SK-N-SH (cell line): ENCODE measurements at regions not wholly inside any gene's neighbourhood (a gene's known extent, or its start where the extent isn't known, plus 50 kb on each side); places are given as distances from the start of the nearest gene placed in this dataset.
A peak's percentile ranks its signal among the peaks of the same experiment; 100 is the strongest.

Source experiments
- CTCF ChIA-PET: fragments of 300-600, 350-600 bp; formaldehyde crosslinking; extraction: SDS; loops from one replicate; lab custom pipeline; 2021; lab: Yijun Ruan, JAX
- POLR2A ChIA-PET: fragments of 350-600 bp; sonication (Branson Sonifier 250); formaldehyde crosslinking; extraction: SDS; loops from one replicate; lab custom pipeline; 2020; ENCODE audit warnings: antibody characterized with exemption, inconsistent platforms; lab: Yijun Ruan, JAX
- DNase-seq: peaks from one replicate; pipeline ENCODE4 v3.0.0; 2012
- H2AFZ ChIP-seq: fragments of 200-600 bp; sonication (generic); 2 replicates; pipeline ENCODE4 v1.8.1; 2016; ENCODE audit warnings: antibody characterized with exemption, mild to moderate bottlenecking, low read depth
- H3F3A ChIP-seq: fragments of 200-600 bp; sonication (generic); replicated peaks from 2 replicates; pipeline ENCODE3; 2016; ENCODE audit warnings: antibody characterized with exemption, mild to moderate bottlenecking; ENCODE audit not compliant: insufficient read depth
- H3K27ac ChIP-seq, 2 experiments: fragments of 200-500 bp in 1 of 2; fragments of 200-600 bp in 1 of 2; sonication (Bioruptor generic) in 1 of 2; sonication (generic), shearing (Covaris generic) in 1 of 2; 2 replicates each; pipeline versions ENCODE4 v1.5.1 to v1.6.1; 2014 to 2016; ENCODE audit warnings: low read depth in 2 of 2, inconsistent platforms in 1 of 2, low read length in 1 of 2, mild to moderate bottlenecking in 1 of 2, mixed read lengths in 1 of 2
- H3K27me3 ChIP-seq: fragments of 200-600 bp; sonication (generic), shearing (Covaris generic); 2 replicates; pipeline ENCODE4 v1.6.1; 2016; ENCODE audit warnings: mixed run types; ENCODE audit not compliant: insufficient read depth
- H3K36me3 ChIP-seq, 2 experiments: fragments of 200-500 bp in 1 of 2; fragments of 200-600 bp in 1 of 2; sonication (Bioruptor generic) in 1 of 2; sonication (generic) in 1 of 2; replicated peaks in 1 of 2; 2 replicates each; pipeline versions ENCODE3 to v1.5.1; 2014 to 2016; ENCODE audit warnings: low read length in 1 of 2, mild to moderate bottlenecking in 1 of 2; ENCODE audit not compliant: insufficient read depth in 2 of 2, control insufficient read depth in 1 of 2
- H3K4me1 ChIP-seq, 2 experiments: fragments of 200-500 bp in 1 of 2; fragments of 200-600 bp in 1 of 2; sonication (Bioruptor generic) in 1 of 2; sonication (generic), shearing (Covaris generic) in 1 of 2; 2 replicates each; pipeline versions ENCODE4 v1.5.1 to v1.6.1; 2014 to 2016; ENCODE audit warnings: low read depth in 1 of 2, low read length in 1 of 2, mixed run types in 1 of 2; ENCODE audit not compliant: insufficient read depth in 2 of 2, control insufficient read depth in 1 of 2
- H3K4me2 ChIP-seq: fragments of 200-600 bp; sonication (generic), shearing (Covaris generic); 2 replicates; pipeline ENCODE4 v1.6.1; 2017; ENCODE audit warnings: mixed run types
- H3K4me3 ChIP-seq, 2 experiments: fragments of 200-500 bp in 1 of 2; fragments of 200-600 bp in 1 of 2; sonication (Bioruptor generic) in 1 of 2; sonication (generic), shearing (Covaris generic) in 1 of 2; 2 replicates each; pipeline versions ENCODE4 v1.5.1 to v1.8.1; 2014 to 2016; ENCODE audit warnings: low read depth in 2 of 2, inconsistent platforms in 1 of 2, low read length in 1 of 2, mild to moderate bottlenecking in 1 of 2, mixed read lengths in 1 of 2, moderate library complexity in 1 of 2
- H3K79me2 ChIP-seq: fragments of 200-600 bp; sonication (generic); 2 replicates; pipeline ENCODE4 v1.8.1; 2017; ENCODE audit warnings: mild to moderate bottlenecking; ENCODE audit not compliant: insufficient read depth
- H3K9ac ChIP-seq: fragments of 200-600 bp; sonication (generic); 2 replicates; pipeline ENCODE4 v1.6.1; 2017; ENCODE audit warnings: mixed run types
- H3K9me2 ChIP-seq: fragments of 200-600 bp; sonication (generic); 2 replicates; pipeline ENCODE4 v1.6.1; 2017; ENCODE audit warnings: mixed run types
- H3K9me3 ChIP-seq: fragments of 200-600 bp; sonication (generic); 2 replicates; pipeline ENCODE4 v1.6.1; 2017; ENCODE audit warnings: mixed run types, mild to moderate bottlenecking, moderate library complexity
- H4K20me1 ChIP-seq: fragments of 200-600 bp; sonication (generic); 2 replicates; pipeline ENCODE4 v1.6.1; 2017; ENCODE audit warnings: mild to moderate bottlenecking, mixed run types; ENCODE audit not compliant: insufficient read depth
- CHD2 ChIP-seq: fragments of 150-350 bp; IDR thresholded peaks from 2 replicates; pipeline ENCODE4 v1.6.1; 2018; ENCODE audit warnings: low read length; ENCODE audit not compliant: partially characterized antibody
- EP300 ChIP-seq, 2 experiments: IDR thresholded peaks; 2 replicates each; pipeline versions ENCODE4 v1.4.0 to v1.6.1; 2012; ENCODE audit warnings: borderline replicate concordance in 1 of 2, low read depth in 1 of 2, low read length in 1 of 2
- EZH2phosphoT487 ChIP-seq: fragments of 200-600 bp; sonication (generic); IDR thresholded peaks from 2 replicates; pipeline ENCODE4 v1.6.1; 2017; ENCODE audit warnings: low read depth, mixed run types, mild to moderate bottlenecking, antibody characterized with exemption, moderate library complexity, borderline replicate concordance
- GABPA ChIP-seq: IDR thresholded peaks from 2 replicates; pipeline ENCODE4 v1.4.0; 2012; ENCODE audit warnings: low read depth, mild to moderate bottlenecking
- NFIC ChIP-seq: IDR thresholded peaks from 2 replicates; pipeline ENCODE4 v1.4.0; 2012; ENCODE audit warnings: borderline replicate concordance
- TCF12 ChIP-seq: IDR thresholded peaks from 2 replicates; pipeline ENCODE4 v1.4.0; 2012
- WGBS: methylation state at CpG from one replicate; pipeline ENCODE4 v1.1.6; 2017; ENCODE audit warnings: low lambda C conversion rate; 5-methylcytosine and 5-hydroxymethylcytosine counted together
- TF ChIP-seq, protein P1 (sequence below): fragments of 200-600 bp; sonication (generic); IDR thresholded peaks from 2 replicates; pipeline ENCODE4 v1.6.1; 2017; ENCODE audit warnings: antibody characterized with exemption, mild to moderate bottlenecking, moderate library complexity
- TF ChIP-seq, protein P2 (sequence below): IDR thresholded peaks from 2 replicates; pipeline ENCODE4 v1.4.0; 2012; ENCODE audit warnings: low read depth
- TF ChIP-seq, protein P3 (sequence below): IDR thresholded peaks from 2 replicates; pipeline ENCODE4 v1.6.1; 2012; ENCODE audit warnings: mild to moderate bottlenecking, low read depth, low read length, moderate library complexity

DNA sequence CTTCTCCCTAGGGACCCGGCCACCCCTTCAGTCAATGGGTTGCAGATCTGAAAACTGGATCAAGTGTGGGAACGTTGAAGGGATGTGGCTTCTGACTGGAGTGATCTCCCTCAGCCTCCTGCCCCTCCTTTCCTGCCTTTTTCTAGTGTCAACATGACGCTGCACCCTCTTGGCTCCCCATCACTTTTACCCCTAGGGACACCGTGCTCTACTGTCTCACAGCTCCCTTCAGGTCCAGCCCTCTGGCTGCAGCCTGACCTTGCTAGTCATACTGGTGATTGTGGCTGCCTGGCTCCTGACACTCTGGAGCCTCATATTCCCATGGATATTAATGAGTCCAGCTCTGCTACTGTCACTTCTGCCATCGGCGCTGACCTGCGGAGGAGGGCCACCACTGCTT, 51.5 kb upstream of the RASSF3 start:
- CTCF ChIA-PET: interaction anchor here (0.6 to 1.2 kb wide), 3 partner anchors 9 to 139 kb away, joined by 3 read pairs; no protein-coding TSS in a partner anchor
- no peaks in the 10 kb centered on the region for H3K9me2 ChIP-seq
- H3F3A ChIP-seq: peaks cover 13% of the 10 kb centered on the region
- H3K36me3 ChIP-seq: no peaks in the 10 kb centered on the region
- H3K4me3 ChIP-seq: no peak overlapping the region
- 77% methylated on average over 7 of the region's 7 CpGs for WGBS
- peaks cover 7 to 9% of the 10 kb centered on the region in 2 experiments; a peak in 3 of 4 replicates for H3K4me1 ChIP-seq
- H4K20me1 ChIP-seq: no peaks in the 10 kb centered on the region
- H2AFZ ChIP-seq: no peak overlapping the region
- no peak overlapping the region for H3K27ac ChIP-seq
- no peak overlapping the region for H3K9ac ChIP-seq
- no peak overlapping the region for H3K4me2 ChIP-seq
- no peaks in the 10 kb centered on the region for H3K9me3 ChIP-seq
- H3K79me2 ChIP-seq: no peaks in the 10 kb centered on the region
- H3K27me3 ChIP-seq: 0 out of 2 replicates have a peak, but pooled peaks cover 7% of the 10 kb centered on the region
- POLR2A ChIA-PET: no interaction called here
- TF ChIP-seq EP300 (IDR thresholded peaks at IDR 0.05; ENCODE audit: borderline replicate concordance in 1 of 2, low read depth in 1 of 2, low read length in 1 of 2) (no peak), NFIC (no peak), EZH2phosphoT487 (no peak), CHD2 (no peak)
- TF ChIP-seq, protein P1, sequence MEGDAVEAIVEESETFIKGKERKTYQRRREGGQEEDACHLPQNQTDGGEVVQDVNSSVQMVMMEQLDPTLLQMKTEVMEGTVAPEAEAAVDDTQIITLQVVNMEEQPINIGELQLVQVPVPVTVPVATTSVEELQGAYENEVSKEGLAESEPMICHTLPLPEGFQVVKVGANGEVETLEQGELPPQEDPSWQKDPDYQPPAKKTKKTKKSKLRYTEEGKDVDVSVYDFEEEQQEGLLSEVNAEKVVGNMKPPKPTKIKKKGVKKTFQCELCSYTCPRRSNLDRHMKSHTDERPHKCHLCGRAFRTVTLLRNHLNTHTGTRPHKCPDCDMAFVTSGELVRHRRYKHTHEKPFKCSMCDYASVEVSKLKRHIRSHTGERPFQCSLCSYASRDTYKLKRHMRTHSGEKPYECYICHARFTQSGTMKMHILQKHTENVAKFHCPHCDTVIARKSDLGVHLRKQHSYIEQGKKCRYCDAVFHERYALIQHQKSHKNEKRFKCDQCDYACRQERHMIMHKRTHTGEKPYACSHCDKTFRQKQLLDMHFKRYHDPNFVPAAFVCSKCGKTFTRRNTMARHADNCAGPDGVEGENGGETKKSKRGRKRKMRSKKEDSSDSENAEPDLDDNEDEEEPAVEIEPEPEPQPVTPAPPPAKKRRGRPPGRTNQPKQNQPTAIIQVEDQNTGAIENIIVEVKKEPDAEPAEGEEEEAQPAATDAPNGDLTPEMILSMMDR: no peak
- DNase-seq: no peak

DNA sequence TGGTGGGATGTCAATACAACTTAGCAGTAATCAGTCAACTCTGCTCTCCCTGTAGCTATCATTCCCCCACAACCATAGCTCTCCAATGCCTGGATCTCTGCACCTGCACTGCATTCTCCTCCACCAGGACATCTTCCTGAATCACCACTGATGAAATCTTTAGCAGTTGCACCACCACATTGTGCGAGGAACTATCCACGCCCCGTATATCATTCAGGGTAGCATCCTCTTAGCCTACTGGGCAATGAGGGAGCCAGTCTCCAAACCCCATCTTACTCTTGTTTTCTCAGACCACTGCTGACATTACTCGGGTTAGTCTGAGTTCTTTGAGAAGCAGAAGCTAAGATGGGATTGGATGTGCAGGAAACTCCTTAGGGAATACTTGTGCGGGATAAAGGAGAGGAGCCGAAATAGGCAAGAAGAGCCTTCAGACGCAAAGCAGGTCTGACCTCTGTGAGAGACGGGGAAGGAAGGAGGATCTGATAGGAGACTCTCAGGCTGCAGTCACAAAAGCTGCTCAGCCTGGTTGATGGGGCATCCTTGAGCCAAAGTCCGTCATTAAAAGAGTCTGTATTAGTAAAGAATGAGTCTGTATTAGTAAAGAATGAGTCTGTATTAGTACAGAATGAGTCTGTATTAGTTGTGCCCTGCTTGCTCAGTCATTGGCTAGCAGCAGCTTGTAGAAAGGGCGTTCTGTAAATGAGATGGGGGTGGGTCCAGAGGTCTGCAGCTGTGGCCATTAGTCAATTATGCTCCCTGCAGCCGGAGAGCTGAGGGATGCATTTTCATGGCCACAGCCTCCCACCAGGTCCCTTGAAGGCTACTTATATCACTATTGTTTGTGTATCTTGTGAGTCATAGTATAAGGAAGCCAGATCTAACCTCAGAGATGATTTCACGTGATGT, 49.6 kb upstream of the RASSF3 start:
- H3K9me3 ChIP-seq: no peaks in the 10 kb centered on the region
- WGBS: 58% methylated on average over 12 of the region's 12 CpGs
- no peaks in the 10 kb centered on the region for H3K36me3 ChIP-seq
- no peak overlapping the region for H3K9ac ChIP-seq
- no peak overlapping the region for H2AFZ ChIP-seq
- H3K4me3 ChIP-seq: no peak overlapping the region
- peak overlapping the region; percentile 51; the same call in 1 of the 2 replicates for H3K4me2 ChIP-seq
- H3F3A ChIP-seq: peaks cover 13% of the 10 kb centered on the region
- TF ChIP-seq, protein P2, sequence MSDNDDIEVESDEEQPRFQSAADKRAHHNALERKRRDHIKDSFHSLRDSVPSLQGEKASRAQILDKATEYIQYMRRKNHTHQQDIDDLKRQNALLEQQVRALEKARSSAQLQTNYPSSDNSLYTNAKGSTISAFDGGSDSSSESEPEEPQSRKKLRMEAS: no peak
- TF ChIP-seq GABPA: no peak
- peak; percentile 27; the same call in 1 of the 2 replicates for TF ChIP-seq TCF12
- TF ChIP-seq, protein P3, sequence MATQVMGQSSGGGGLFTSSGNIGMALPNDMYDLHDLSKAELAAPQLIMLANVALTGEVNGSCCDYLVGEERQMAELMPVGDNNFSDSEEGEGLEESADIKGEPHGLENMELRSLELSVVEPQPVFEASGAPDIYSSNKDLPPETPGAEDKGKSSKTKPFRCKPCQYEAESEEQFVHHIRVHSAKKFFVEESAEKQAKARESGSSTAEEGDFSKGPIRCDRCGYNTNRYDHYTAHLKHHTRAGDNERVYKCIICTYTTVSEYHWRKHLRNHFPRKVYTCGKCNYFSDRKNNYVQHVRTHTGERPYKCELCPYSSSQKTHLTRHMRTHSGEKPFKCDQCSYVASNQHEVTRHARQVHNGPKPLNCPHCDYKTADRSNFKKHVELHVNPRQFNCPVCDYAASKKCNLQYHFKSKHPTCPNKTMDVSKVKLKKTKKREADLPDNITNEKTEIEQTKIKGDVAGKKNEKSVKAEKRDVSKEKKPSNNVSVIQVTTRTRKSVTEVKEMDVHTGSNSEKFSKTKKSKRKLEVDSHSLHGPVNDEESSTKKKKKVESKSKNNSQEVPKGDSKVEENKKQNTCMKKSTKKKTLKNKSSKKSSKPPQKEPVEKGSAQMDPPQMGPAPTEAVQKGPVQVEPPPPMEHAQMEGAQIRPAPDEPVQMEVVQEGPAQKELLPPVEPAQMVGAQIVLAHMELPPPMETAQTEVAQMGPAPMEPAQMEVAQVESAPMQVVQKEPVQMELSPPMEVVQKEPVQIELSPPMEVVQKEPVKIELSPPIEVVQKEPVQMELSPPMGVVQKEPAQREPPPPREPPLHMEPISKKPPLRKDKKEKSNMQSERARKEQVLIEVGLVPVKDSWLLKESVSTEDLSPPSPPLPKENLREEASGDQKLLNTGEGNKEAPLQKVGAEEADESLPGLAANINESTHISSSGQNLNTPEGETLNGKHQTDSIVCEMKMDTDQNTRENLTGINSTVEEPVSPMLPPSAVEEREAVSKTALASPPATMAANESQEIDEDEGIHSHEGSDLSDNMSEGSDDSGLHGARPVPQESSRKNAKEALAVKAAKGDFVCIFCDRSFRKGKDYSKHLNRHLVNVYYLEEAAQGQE: no peak
- no peak for TF ChIP-seq CHD2
- peak; percentile 41 for DNase-seq
- H3K27ac ChIP-seq: no peak overlapping the region
- CTCF ChIA-PET: interaction anchor here (0.6 to 1.9 kb wide), 10 partner anchors 10 to 137 kb away, joined by 3 to 7 read pairs (median 4); no protein-coding TSS in a partner anchor
- H3K27me3 ChIP-seq: 0 out of 2 replicates have a peak, but pooled peaks cover 7% of the 10 kb centered on the region
- H4K20me1 ChIP-seq: no peaks in the 10 kb centered on the region
- peaks cover 7 to 9% of the 10 kb centered on the region in 2 experiments; a peak in 3 of 4 replicates for H3K4me1 ChIP-seq
- no peaks in the 10 kb centered on the region for H3K79me2 ChIP-seq
- POLR2A ChIA-PET: no interaction called here
- no peaks in the 10 kb centered on the region for H3K9me2 ChIP-seq
